H9 (cell line): ENCODE measurements at regions not wholly inside any gene's neighbourhood (a gene's known extent, or its start where the extent isn't known, plus 50 kb on each side); places are given as distances from the start of the nearest gene placed in this dataset.

Experiments used
- DNase-seq: peaks from one replicate; pipeline ENCODE4 v3.0.0-alpha.2; 2017
- H2AFZ ChIP-seq: one replicate; pipeline ENCODE4 v1.6.1; 2013; ENCODE audit warnings: mild to moderate bottlenecking, low read length, control low read depth, moderate library complexity
- H2AK5ac ChIP-seq: 2 replicates; pipeline ENCODE4 v1.6.1; 2013; ENCODE audit warnings: low read length, control low read depth, mixed read lengths; ENCODE audit not compliant: insufficient read length
- H2BK120ac ChIP-seq: one replicate; pipeline ENCODE4 v1.6.1; 2013; ENCODE audit warnings: low read depth, mild to moderate bottlenecking, low read length, control low read depth, inconsistent platforms; ENCODE audit not compliant: poor library complexity, severe bottlenecking
- H2BK12ac ChIP-seq: 2 replicates; pipeline ENCODE4 v1.6.1; 2013; ENCODE audit warnings: low read length, control low read depth, mixed read lengths, low read depth; ENCODE audit not compliant: insufficient read length
- H2BK15ac ChIP-seq: 2 replicates; pipeline ENCODE4 v1.6.1; 2013; ENCODE audit warnings: low read depth, low read length, control low read depth
- H2BK20ac ChIP-seq: one replicate; pipeline ENCODE4 v1.6.1; 2013; ENCODE audit warnings: low read depth, mild to moderate bottlenecking, low read length, control low read depth, inconsistent platforms; ENCODE audit not compliant: poor library complexity, severe bottlenecking
- H2BK5ac ChIP-seq: 2 replicates; pipeline ENCODE4 v1.6.1; 2013; ENCODE audit warnings: low read length, control low read depth, mixed read lengths; ENCODE audit not compliant: insufficient read length
- H3K14ac ChIP-seq: 2 replicates; pipeline ENCODE4 v1.6.1; 2013; ENCODE audit warnings: low read length, control low read depth; ENCODE audit not compliant: insufficient read depth
- H3K18ac ChIP-seq: 2 replicates; pipeline ENCODE4 v1.6.1; 2013; ENCODE audit warnings: low read depth, mild to moderate bottlenecking, mixed read lengths, low read length, control low read depth; ENCODE audit not compliant: insufficient read length
- H3K23ac ChIP-seq: 2 replicates; pipeline ENCODE4 v1.6.1; 2013; ENCODE audit warnings: low read length, control low read depth, mixed read lengths, low read depth; ENCODE audit not compliant: insufficient read length
- H3K23me2 ChIP-seq: 2 replicates; pipeline ENCODE4 v1.6.1; 2013; ENCODE audit warnings: low read depth, mild to moderate bottlenecking, mixed read lengths, low read length, control low read depth; ENCODE audit not compliant: insufficient read length, poor library complexity, severe bottlenecking
- H3K27ac ChIP-seq: 2 replicates; pipeline ENCODE4 v1.5.1; 2013; ENCODE audit warnings: low read length, control low read depth, mixed read lengths, low read depth; ENCODE audit not compliant: insufficient read length
- H3K27me3 ChIP-seq: 2 replicates; pipeline ENCODE4 v1.6.1; 2013; ENCODE audit warnings: low read length, control low read depth, inconsistent platforms; ENCODE audit not compliant: insufficient read depth
- H3K4ac ChIP-seq: 2 replicates; pipeline ENCODE4 v1.6.1; 2013; ENCODE audit warnings: low read depth, mild to moderate bottlenecking, control low read depth, inconsistent platforms, low read length, moderate library complexity
- H3K4me1 ChIP-seq: 2 replicates; pipeline ENCODE4 v1.6.1; 2013; ENCODE audit warnings: low read length, control low read depth, inconsistent platforms; ENCODE audit not compliant: insufficient read depth
- H3K4me2 ChIP-seq: 2 replicates; pipeline ENCODE4 v1.6.1; 2013; ENCODE audit warnings: low read length, control low read depth, mixed read lengths; ENCODE audit not compliant: insufficient read length, insufficient read depth
- H3K56ac ChIP-seq: 2 replicates; pipeline ENCODE4 v1.6.1; 2013; ENCODE audit warnings: low read depth, mild to moderate bottlenecking, mixed read lengths, low read length, control low read depth; ENCODE audit not compliant: insufficient read length
- H3K79me1 ChIP-seq: 2 replicates; pipeline ENCODE4 v1.6.1; 2013; ENCODE audit warnings: low read depth, mild to moderate bottlenecking, moderate library complexity, low read length, control low read depth, inconsistent platforms; ENCODE audit not compliant: insufficient read depth, poor library complexity, severe bottlenecking
- H3K79me2 ChIP-seq: 2 replicates; pipeline ENCODE4 v1.6.1; 2013; ENCODE audit warnings: low read length, control low read depth, inconsistent platforms; ENCODE audit not compliant: insufficient read depth
- H3K9ac ChIP-seq: 2 replicates; pipeline ENCODE4 v1.6.1; 2013; ENCODE audit warnings: low read length, control low read depth, mixed read lengths; ENCODE audit not compliant: insufficient read length; ENCODE audit errors: extremely low read depth
- H3K9me3 ChIP-seq: one replicate; pipeline ENCODE4 v1.6.1; 2013; ENCODE audit warnings: low read depth, low read length, inconsistent platforms; ENCODE audit not compliant: control insufficient read depth
- H3T11ph ChIP-seq: one replicate; pipeline ENCODE4 v1.6.1; 2013; ENCODE audit warnings: mild to moderate bottlenecking, low read length, control low read depth, inconsistent platforms
- H4K20me1 ChIP-seq: one replicate; pipeline ENCODE4 v1.6.1; 2013; ENCODE audit not compliant: control insufficient read depth, insufficient read length, insufficient read depth
- H4K5ac ChIP-seq: 2 replicates; pipeline ENCODE4 v1.6.1; 2013; ENCODE audit warnings: low read depth, mild to moderate bottlenecking, mixed read lengths, low read length, control low read depth; ENCODE audit not compliant: insufficient read length
- H4K8ac ChIP-seq: replicated peaks from 2 replicates; pipeline ENCODE4 v1.6.1; 2013; ENCODE audit warnings: low read length, control low read depth, mixed read lengths, low read depth; ENCODE audit not compliant: insufficient read length
- H4K91ac ChIP-seq: 2 replicates; pipeline ENCODE4 v1.6.1; 2013; ENCODE audit warnings: low read depth, mild to moderate bottlenecking, moderate library complexity, mixed read lengths, low read length, control low read depth; ENCODE audit not compliant: insufficient read length
- H3K27ac Mint-ChIP-seq, 3 experiments: 2 replicates in 2 of 3; 3 replicates in 1 of 3; pipeline ENCODE4 v1.8.0; 2020 to 2021; ENCODE audit warnings: mixed read lengths in 3 of 3, mild to moderate bottlenecking in 1 of 3, moderate library complexity in 1 of 3
- H3K27me3 Mint-ChIP-seq: 2 replicates; pipeline ENCODE4 v1.8.0; 2021; ENCODE audit warnings: low read depth, mild to moderate bottlenecking, moderate library complexity, mixed read lengths
- H3K36me3 Mint-ChIP-seq, 3 experiments: 2 replicates in 2 of 3; 3 replicates in 1 of 3; pipeline ENCODE4 v1.8.0; 2020 to 2021; ENCODE audit warnings: low read depth in 3 of 3, mixed read lengths in 3 of 3; ENCODE audit not compliant: insufficient read depth in 1 of 3
- H3K4me1 Mint-ChIP-seq, 2 experiments: 2 replicates each; pipeline ENCODE4 v1.8.0; 2020; ENCODE audit warnings: mixed read lengths in 2 of 2
- H3K4me3 Mint-ChIP-seq, 2 experiments: 2 replicates in 1 of 2; 3 replicates in 1 of 2; pipeline ENCODE4 v1.8.0; 2020 to 2021; ENCODE audit warnings: mild to moderate bottlenecking in 2 of 2, mixed read lengths in 2 of 2, moderate library complexity in 1 of 2
- H3K9me3 Mint-ChIP-seq, 2 experiments: 2 replicates in 1 of 2; 3 replicates in 1 of 2; pipeline ENCODE4 v1.8.0; 2020; ENCODE audit warnings: mild to moderate bottlenecking in 2 of 2, mixed read lengths in 2 of 2, moderate library complexity in 1 of 2
- CTCF ChIP-seq: fragments of 200-600 bp; sonication (generic); conservative IDR thresholded peaks from 3 replicates; pipeline ENCODE4 v1.8.0; 2021; ENCODE audit warnings: antibody characterized with exemption, mild to moderate bottlenecking
- whole genome bisulfite sequencing: extraction: QIAGEN DNeasy Blood & Tissue Kit; methylation state at CpG from one replicate; pipeline ENCODE4 v1.1.7; 2013; ENCODE audit warnings: missing lambda C conversion rate, low lambda C conversion rate, mixed read lengths; ENCODE audit not compliant: insufficient read length; ENCODE audit errors: extremely low coverage; 5-methylcytosine and 5-hydroxymethylcytosine counted together

GRCh38 chr4:175407926-175408325, 404.1 kb downstream of the GPM6A start:
- TF ChIP-seq CTCF = no peak
- H3K4me2 ChIP-seq = no peak overlapping the region
- H2BK20ac ChIP-seq = no peak overlapping the region
- H3K9me3 ChIP-seq = no peaks in the 10 kb centered on the region
- no peak overlapping the region for H2BK5ac ChIP-seq
- no peak overlapping the region for H2AK5ac ChIP-seq
- no peak overlapping the region for H3K27ac ChIP-seq
- H3K18ac ChIP-seq = no peak overlapping the region
- H3K27me3 ChIP-seq = no peaks in the 10 kb centered on the region
- H3K79me2 ChIP-seq = no peaks in the 10 kb centered on the region
- no peaks in the 10 kb centered on the region for H3K23me2 ChIP-seq
- peaks cover 0 to 5% of the 10 kb centered on the region in 2 experiments; a peak in 1 of 4 replicates for H3K4me1 Mint-ChIP-seq
- H4K5ac ChIP-seq = no peak overlapping the region
- no peak overlapping the region for H2BK12ac ChIP-seq
- H2BK120ac ChIP-seq = no peak overlapping the region
- no peak overlapping the region for H3K23ac ChIP-seq
- no peak overlapping the region for H2AFZ ChIP-seq
- H3K9me3 Mint-ChIP-seq = peaks cover 0 to 8% of the 10 kb centered on the region in 2 experiments; a peak in 3 of 5 replicates
- H3K56ac ChIP-seq = no peak overlapping the region
- H3K4me3 Mint-ChIP-seq = no peak overlapping the region
- no CpG with 5 or more reads among the region's 2 CpGs for WGBS
- no peaks in the 10 kb centered on the region for H3K79me1 ChIP-seq
- H3T11ph ChIP-seq = no peak overlapping the region
- no peak for DNase-seq
- H3K36me3 Mint-ChIP-seq = peaks cover 0 to 9% (median 2%) of the 10 kb centered on the region in 3 experiments; a peak in 4 of 7 replicates
- H3K4me1 ChIP-seq = peaks cover 2% of the 10 kb centered on the region; the same call in 1 of the 2 replicates
- H3K27ac Mint-ChIP-seq = no peak overlapping the region
- H3K4ac ChIP-seq = no peak overlapping the region
- no peak overlapping the region for H4K91ac ChIP-seq
- H2BK15ac ChIP-seq = no peak overlapping the region
- H3K14ac ChIP-seq = no peak overlapping the region
- H3K9ac ChIP-seq = no peak overlapping the region
- H4K20me1 ChIP-seq = no peaks in the 10 kb centered on the region
- no peak overlapping the region for H4K8ac ChIP-seq
- no peaks in the 10 kb centered on the region for H3K27me3 Mint-ChIP-seq
